Neural progenitor cell (in vitro differentiated cells): ENCODE measurements at regions not wholly inside any gene's neighbourhood (a gene's known extent, or its start where the extent isn't known, plus 50 kb on each side); places are given as distances from the start of the nearest gene placed in this dataset.

Experiments
- CTCF ChIP-seq: fragments of 200-600 bp; sonication (generic); IDR thresholded peaks from 2 replicates; pipeline ENCODE4 v1.5.1; 2017; ENCODE audit warnings: antibody characterized with exemption, mild to moderate bottlenecking
- EZH2phosphoT487 ChIP-seq: fragments of 200-600 bp; sonication (generic); IDR thresholded peaks from 2 replicates; pipeline ENCODE4 v1.6.1; 2017; ENCODE audit warnings: antibody characterized with exemption

GRCh38 chr10:85224366-85224940 is 896.1 kb downstream of the CCSER2 start:
- no peak for TF ChIP-seq CTCF
- TF ChIP-seq EZH2phosphoT487, result no peak
